Activated effector memory CD4-positive, alpha-beta T cell treated with Interleukin-2 at 50 U/mL for 16 hours (primary cell): ENCODE measurements at regions not wholly inside any gene's neighbourhood (a gene's known extent, or its start where the extent isn't known, plus 50 kb on each side); places are given as distances from the start of the nearest gene placed in this dataset.
A peak's percentile ranks its signal among the peaks of the same experiment; 100 is the strongest.

Source experiments
- DNase-seq: peaks from one replicate; pipeline ENCODE4 v3.0.0-alpha.2; 2020

- no peak for DNase-seq
These were observed 91.5 kb upstream of the BEND6 start for GRCh38 chr6:56863366-56863765.

- DNase-seq, result no peak
These were observed 92.3 kb upstream of the BEND6 start for GRCh38 chr6:56862415-56863175.

- no peak for DNase-seq
These were observed 94.4 kb upstream of the BEND6 start for GRCh38 chr6:56860475-56860874.

- DNase-seq, result no peak
These were observed 98.8 kb upstream of the BEND6 start for GRCh38 chr6:56856036-56856580.

- no peak for DNase-seq
These were observed 100.8 kb upstream of the BEND6 start for GRCh38 chr6:56854086-56854485.

- DNase-seq, result no peak
These were observed 101.4 kb upstream of the BEND6 start for GRCh38 chr6:56853541-56853940.

- DNase-seq, result no peak
These were observed 102.5 kb upstream of the BEND6 start for GRCh38 chr6:56852260-56853010.

- no peak for DNase-seq
These were observed 103.2 kb upstream of the BEND6 start for GRCh38 chr6:56851541-56852259.

- DNase-seq, result no peak
These were observed 103.8 kb upstream of the BEND6 start for GRCh38 chr6:56851074-56851473.

- no peak for DNase-seq
These were observed 104.3 kb upstream of the BEND6 start for GRCh38 chr6:56850626-56851025.

GRCh38 chr6:56849896-56850295 is 105.0 kb upstream of the BEND6 start:
- DNase-seq, result no peak

- DNase-seq, result no peak
These were observed 106.8 kb upstream of the BEND6 start for GRCh38 chr6:56848105-56848504.

GRCh38 chr6:56845032-56845431 is 109.9 kb upstream of the BEND6 start:
- DNase-seq, result no peak

GRCh38 chr6:56843476-56844349 is 111.2 kb upstream of the BEND6 start:
- DNase-seq, result peak; percentile 47

- DNase-seq, result no peak
These were observed 112.0 kb upstream of the BEND6 start for GRCh38 chr6:56842686-56843475.

- no peak for DNase-seq
These were observed 113.2 kb upstream of the BEND6 start for GRCh38 chr6:56841751-56842150.

- no peak for DNase-seq
These were observed 113.5 kb upstream of the BEND6 start for GRCh38 chr6:56841381-56841749.

GRCh38 chr6:56840467-56841380 is 114.2 kb upstream of the BEND6 start:
- no peak for DNase-seq

GRCh38 chr6:56839533-56840183 is 115.2 kb upstream of the BEND6 start:
- no peak for DNase-seq

GRCh38 chr6:56838965-56839364 is 115.9 kb upstream of the BEND6 start:
- no peak for DNase-seq
